ENCODE measurements at regions not wholly inside any gene's neighbourhood (a gene's known extent, or its start where the extent isn't known, plus 50 kb on each side); places are given as distances from the start of the nearest gene placed in this dataset.
"Not testable (repeated sequence)": the region's sequence is repeated elsewhere in the genome, so short reads cannot be mapped to it uniquely, and the experiment has no call there.

- Histone ChIP-seq H3K36me3 (ENCODE audit: control insufficient read depth in 2 of 2, extremely low read depth in 1 of 2, insufficient read depth in 2 of 2, low read length in 2 of 2) (no peaks in the 10 kb centered on the region), H2AFZ (ENCODE audit: low read depth, low read length) (no peak overlapping the region), H3K4me2 (ENCODE audit: insufficient read depth, low read length) (no peak overlapping the region), H3K27me3 (ENCODE audit: control insufficient read depth in 2 of 2, insufficient read depth in 2 of 2, low read length in 2 of 2) (no peaks in the 10 kb centered on the region), H3K9me1 (replicated peaks; ENCODE audit: control insufficient read depth, extremely low read depth, insufficient read depth, low read length) (no peaks in the 10 kb centered on the region), H4K20me1 (replicated peaks; ENCODE audit: control insufficient read depth, extremely low read depth, insufficient read depth, low read length) (no peaks in the 10 kb centered on the region), H3K4me3 (replicated peaks in 1 of 3; ENCODE audit: insufficient read depth in 1 of 3, low read depth in 1 of 3, low read length in 3 of 3) (no peak overlapping the region), H3K9me3 (replicated peaks; ENCODE audit: control insufficient read depth, insufficient read depth, low read length) (peaks cover 13% of the 10 kb centered on the region), H3K4me1 (ENCODE audit: control insufficient read depth, extremely low read depth, insufficient read depth, low read length) (no peaks in the 10 kb centered on the region), H3K9ac (replicated peaks; ENCODE audit: extremely low read depth, insufficient read depth, low read length) (no peak overlapping the region), H3K27ac (ENCODE audit: insufficient read depth, low read depth, low read length) (no peak overlapping the region), H3K79me2 (ENCODE audit: control insufficient read depth, insufficient read depth, low read length) (no peaks in the 10 kb centered on the region)
- intact Hi-C loops (cut with micrococcal nuclease) (no loop called here), dilution Hi-C loops (cut with MboI; ENCODE audit: extremely low pct_ligation_motif_present, low sequenced_read_pairs) (no loop called here)
- POLR2A ChIA-PET: no interaction called here
- no peak for DNase-seq (ENCODE audit: low read depth, low spot score)
- no peak for FAIRE-seq
- CTCF ChIA-PET: no interaction called here
- TF ChIP-seq POLR2AphosphoS5 (IDR thresholded peaks at IDR 0.05; ENCODE audit: insufficient read depth, low read depth, low read length) (no peak), EZH2 (IDR thresholded peaks at IDR 0.05; ENCODE audit: borderline replicate concordance, low read depth, low read length, severe bottlenecking) (no peak)
- BruUV-seq (replicated peaks): no TSS peak
Measured at GRCh38 chr20:29079769-29080690, 2177.4 kb upstream of the DEFB115 start.

- H3K4me2 ChIP-seq (ENCODE audit: insufficient read depth, low read length); CTCF ChIA-PET; BruUV-seq (replicated peaks); H3K4me1 ChIP-seq (ENCODE audit: control insufficient read depth, extremely low read depth, insufficient read depth, low read length); H3K27me3 ChIP-seq (ENCODE audit: control insufficient read depth in 2 of 2, insufficient read depth in 2 of 2, low read length in 2 of 2); H3K4me3 ChIP-seq (replicated peaks in 1 of 3; ENCODE audit: insufficient read depth in 1 of 3, low read depth in 1 of 3, low read length in 3 of 3); H3K9me1 ChIP-seq (replicated peaks; ENCODE audit: control insufficient read depth, extremely low read depth, insufficient read depth, low read length); intact Hi-C loops (cut with micrococcal nuclease); H4K20me1 ChIP-seq (replicated peaks; ENCODE audit: control insufficient read depth, extremely low read depth, insufficient read depth, low read length); H2AFZ ChIP-seq (ENCODE audit: low read depth, low read length); H3K79me2 ChIP-seq (ENCODE audit: control insufficient read depth, insufficient read depth, low read length); DNase-seq (ENCODE audit: low read depth, low spot score); dilution Hi-C loops (cut with MboI; ENCODE audit: extremely low pct_ligation_motif_present, low sequenced_read_pairs); POLR2A ChIA-PET; H3K27ac ChIP-seq (ENCODE audit: insufficient read depth, low read depth, low read length); H3K36me3 ChIP-seq (ENCODE audit: control insufficient read depth in 2 of 2, extremely low read depth in 1 of 2, insufficient read depth in 2 of 2, low read length in 2 of 2); FAIRE-seq; H3K9ac ChIP-seq (replicated peaks; ENCODE audit: extremely low read depth, insufficient read depth, low read length): not testable (repeated sequence)
- H3K9me3 ChIP-seq (replicated peaks; ENCODE audit: control insufficient read depth, insufficient read depth, low read length): peaks cover 10% of the 10 kb centered on the region
Measured at GRCh38 chr20:29081712-29082111, 2175.8 kb upstream of the DEFB115 start.

All from endothelial cell of umbilical vein (primary cell).